Ishikawa (cell line): ENCODE measurements at regions not wholly inside any gene's neighbourhood (a gene's known extent, or its start where the extent isn't known, plus 50 kb on each side); places are given as distances from the start of the nearest gene placed in this dataset.

ENCODE experiments used
- CEBPB ChIP-seq: IDR thresholded peaks from 2 replicates; pipeline ENCODE4 v1.6.1; 2012
- CREB1 ChIP-seq: IDR thresholded peaks from 2 replicates; pipeline ENCODE4 v1.6.1; 2012; ENCODE audit warnings: low read depth
- EGR1 ChIP-seq: IDR thresholded peaks from 2 replicates; pipeline ENCODE4 v1.6.1; 2012
- EP300 ChIP-seq: IDR thresholded peaks from 2 replicates; pipeline ENCODE4 v1.6.1; 2012; ENCODE audit warnings: borderline replicate concordance
- FOXM1 ChIP-seq: IDR thresholded peaks from 2 replicates; pipeline ENCODE4 v1.6.1; 2012; ENCODE audit warnings: low read depth, borderline replicate concordance
- MAX ChIP-seq: IDR thresholded peaks from 2 replicates; pipeline ENCODE4 v1.6.1; 2012
- NFIC ChIP-seq: IDR thresholded peaks from 2 replicates; pipeline ENCODE4 v1.6.1; 2012
- RAD21 ChIP-seq: IDR thresholded peaks from 2 replicates; pipeline ENCODE4 v1.6.1; 2012; ENCODE audit warnings: low read depth
- REST ChIP-seq: IDR thresholded peaks from 2 replicates; pipeline ENCODE4 v1.6.1; 2012; ENCODE audit warnings: low read depth, mild to moderate bottlenecking
- TAF1 ChIP-seq: IDR thresholded peaks from 2 replicates; pipeline ENCODE4 v1.6.1; 2012; ENCODE audit warnings: low read depth, mild to moderate bottlenecking
- TCF12 ChIP-seq: IDR thresholded peaks from 2 replicates; pipeline ENCODE4 v1.6.1; 2012; ENCODE audit warnings: low read depth
- TEAD4 ChIP-seq: IDR thresholded peaks from 2 replicates; pipeline ENCODE4 v1.6.1; 2012
- USF1 ChIP-seq: IDR thresholded peaks from 2 replicates; pipeline ENCODE4 v1.6.1; 2012
- YY1 ChIP-seq: IDR thresholded peaks from 2 replicates; pipeline ENCODE4 v1.6.1; 2012; ENCODE audit warnings: low read depth
- ZBTB7A ChIP-seq: IDR thresholded peaks from 2 replicates; pipeline ENCODE4 v1.6.1; 2012; ENCODE audit warnings: low read depth

GRCh38 chr2:15860760-15861159, 79.6 kb upstream of the MYCN start:
- TF ChIP-seq YY1 (no peak), RAD21 (peak; percentile 19; the same call in 1 of the 2 replicates)

- TF ChIP-seq MAX (no peak), TEAD4 (no peak), NFIC (no peak), CEBPB (no peak)
Observed at GRCh38 chr2:15861172-15861822, 79.1 kb upstream of the MYCN start.

GRCh38 chr2:15861898-15862297, 78.5 kb upstream of the MYCN start:
- TF ChIP-seq RAD21, result no peak
- TF ChIP-seq EGR1, result no peak
- no peak for TF ChIP-seq CREB1

- TF ChIP-seq ZBTB7A (no peak), RAD21 (no peak), USF1 (no peak), MAX (no peak), EP300 (no peak), TEAD4 (no peak), FOXM1 (no peak), CREB1 (no peak), CEBPB (no peak), REST (no peak), TCF12 (no peak), YY1 (no peak), EGR1 (no peak)
Observed at GRCh38 chr2:15863089-15863488, 77.3 kb upstream of the MYCN start.

GRCh38 chr2:15863494-15864175, 76.7 kb upstream of the MYCN start:
- no peak for TF ChIP-seq YY1
- no peak for TF ChIP-seq MAX
- TF ChIP-seq TCF12, result no peak
- TF ChIP-seq ZBTB7A, result no peak
- TF ChIP-seq TAF1, result no peak
- TF ChIP-seq TEAD4, result no peak
- no peak for TF ChIP-seq RAD21
- no peak for TF ChIP-seq CREB1
- TF ChIP-seq USF1, result no peak
- no peak for TF ChIP-seq REST
- no peak for TF ChIP-seq CEBPB
- no peak for TF ChIP-seq FOXM1
- TF ChIP-seq NFIC, result no peak
- TF ChIP-seq EGR1, result no peak
- no peak for TF ChIP-seq EP300

- TF ChIP-seq CREB1, result no peak
- no peak for TF ChIP-seq TCF12
- TF ChIP-seq CEBPB, result no peak
- no peak for TF ChIP-seq USF1
Observed at GRCh38 chr2:15864176-15864769, 76.1 kb upstream of the MYCN start.
